ENCODE measurements at regions not wholly inside any gene's neighbourhood (a gene's known extent, or its start where the extent isn't known, plus 50 kb on each side); places are given as distances from the start of the nearest gene placed in this dataset.

GRCh38 chr5:167358868-167359492 is 932.5 kb upstream of the WWC1 start:
- H3K36me3 Mint-ChIP-seq, result no peaks in the 10 kb centered on the region
- no peaks in the 10 kb centered on the region for H3K36me3 ChIP-seq (replicated peaks in 1 of 2; ENCODE audit: control insufficient read depth in 1 of 2, insufficient read depth in 2 of 2, low read length in 2 of 2)
- H3K4me2 ChIP-seq (replicated peaks; ENCODE audit: extremely low read depth, low read length, poor library complexity, severe bottlenecking), result no peak overlapping the region
- no peaks in the 10 kb centered on the region for H3K9me3 ChIP-seq (replicated peaks in 1 of 2; ENCODE audit: control insufficient read depth in 1 of 2, insufficient read depth in 1 of 2, low read length in 2 of 2)
- no peak overlapping the region for H3K27ac ChIP-seq (ENCODE audit: low read depth in 1 of 2, low read length in 2 of 2)
- no peaks in the 10 kb centered on the region for H3K27me3 ChIP-seq (ENCODE audit: control insufficient read depth in 2 of 2, insufficient read depth in 2 of 2, low read length in 2 of 2)
- H3K27me3 Mint-ChIP-seq (ENCODE audit: low read depth in 3 of 3), result peaks cover 0 to 2% (median 0%) of the 10 kb centered on the region in 3 donors
- no peaks in the 10 kb centered on the region for H4K20me1 ChIP-seq (ENCODE audit: insufficient read depth, low read length)
- H3K4me1 ChIP-seq (ENCODE audit: control insufficient read depth in 1 of 2, insufficient read depth in 2 of 2, low read length in 2 of 2), result no peaks in the 10 kb centered on the region
- H3K79me2 ChIP-seq (ENCODE audit: insufficient read depth, low read length), result no peaks in the 10 kb centered on the region
- DNase-seq, result no peak
- H3K9ac ChIP-seq (ENCODE audit: insufficient read depth, low read length, poor library complexity, severe bottlenecking), result no peak overlapping the region
- TF ChIP-seq CTCF (IDR thresholded peaks at IDR 0.05), result no peak
- H2AFZ ChIP-seq (ENCODE audit: insufficient read depth, low read depth, low read length, poor library complexity, severe bottlenecking), result no peak overlapping the region
- WGBS (ENCODE audit: insufficient coverage), result no CpG with 5 or more reads among the region's 6 CpGs
- H3K27ac Mint-ChIP-seq, result no peak overlapping the region
- H3K4me1 Mint-ChIP-seq, result no peaks in the 10 kb centered on the region
- intact Hi-C loops (cut with micrococcal nuclease), result no loop called here
- no peak overlapping the region for H3K4me3 ChIP-seq (replicated peaks in 1 of 3; ENCODE audit: low read depth in 2 of 3, low read length in 3 of 3)
- peaks cover 2 to 5% (median 2%) of the 10 kb centered on the region in 7 donors for H3K9me3 Mint-ChIP-seq
- H3K4me3 Mint-ChIP-seq, result no peak overlapping the region

GRCh38 chr5:167361795-167362194 is 929.6 kb upstream of the WWC1 start:
- TF ChIP-seq CTCF (IDR thresholded peaks at IDR 0.05), result no peak
- Histone ChIP-seq H4K20me1 (ENCODE audit: insufficient read depth, low read length) (no peaks in the 10 kb centered on the region), H3K27me3 (ENCODE audit: control insufficient read depth in 2 of 2, insufficient read depth in 2 of 2, low read length in 2 of 2) (no peaks in the 10 kb centered on the region), H3K27ac (ENCODE audit: low read depth in 1 of 2, low read length in 2 of 2) (no peak overlapping the region), H3K4me1 (ENCODE audit: control insufficient read depth in 1 of 2, insufficient read depth in 2 of 2, low read length in 2 of 2) (no peaks in the 10 kb centered on the region), H3K79me2 (ENCODE audit: insufficient read depth, low read length) (no peaks in the 10 kb centered on the region), H3K4me3 (replicated peaks in 1 of 3; ENCODE audit: low read depth in 2 of 3, low read length in 3 of 3) (no peak overlapping the region), H3K36me3 (replicated peaks in 1 of 2; ENCODE audit: control insufficient read depth in 1 of 2, insufficient read depth in 2 of 2, low read length in 2 of 2) (no peaks in the 10 kb centered on the region), H2AFZ (ENCODE audit: insufficient read depth, low read depth, low read length, poor library complexity, severe bottlenecking) (no peak overlapping the region), H3K9ac (ENCODE audit: insufficient read depth, low read length, poor library complexity, severe bottlenecking) (no peak overlapping the region), H3K4me2 (replicated peaks; ENCODE audit: extremely low read depth, low read length, poor library complexity, severe bottlenecking) (no peak overlapping the region), H3K9me3 (replicated peaks in 1 of 2; ENCODE audit: control insufficient read depth in 1 of 2, insufficient read depth in 1 of 2, low read length in 2 of 2) (no peaks in the 10 kb centered on the region)
- Mint-ChIP-seq H3K36me3 (no peaks in the 10 kb centered on the region), H3K27me3 (ENCODE audit: low read depth in 3 of 3) (peaks cover 0 to 2% (median 0%) of the 10 kb centered on the region in 3 donors), H3K27ac (no peak overlapping the region), H3K4me1 (no peaks in the 10 kb centered on the region), H3K4me3 (no peak overlapping the region), H3K9me3 (peaks cover 0 to 5% (median 2%) of the 10 kb centered on the region in 7 donors)
- no peak for DNase-seq
- intact Hi-C loops (cut with micrococcal nuclease), result no loop called here
- no CpG with 5 or more reads among the region's 1 CpG for WGBS (ENCODE audit: insufficient coverage)

All from CD14-positive monocyte (primary cell).